Renal cortical epithelial cell (primary cell): ENCODE measurements at regions not wholly inside any gene's neighbourhood (a gene's known extent, or its start where the extent isn't known, plus 50 kb on each side); places are given as distances from the start of the nearest gene placed in this dataset.

Experiments used
- DNase-seq: peaks from one replicate; pipeline ENCODE4 v3.0.0-alpha.2; 2011; ENCODE audit warnings: low read depth

- no peak for DNase-seq
These were observed 65.9 kb upstream of the TIAM1 start for GRCh38 chr21:31409831-31410487.

- no peak for DNase-seq
These were observed 64.4 kb upstream of the TIAM1 start for GRCh38 chr21:31408301-31409088.

- DNase-seq: no peak
These were observed 62.4 kb upstream of the TIAM1 start for GRCh38 chr21:31406510-31406909.

- no peak for DNase-seq
These were observed 61.5 kb upstream of the TIAM1 start for GRCh38 chr21:31405604-31406003.

- DNase-seq: no peak
These were observed 59.7 kb upstream of the TIAM1 start for GRCh38 chr21:31403596-31404333.

- DNase-seq: no peak
These were observed 55.5 kb upstream of the TIAM1 start for GRCh38 chr21:31399591-31399990.

GRCh38 chr21:31398574-31398973 lies 54.5 kb upstream of the TIAM1 start:
- DNase-seq: no peak

GRCh38 chr21:31397939-31398338 lies 53.9 kb upstream of the TIAM1 start:
- no peak for DNase-seq

GRCh38 chr21:31397515-31397926 lies 53.5 kb upstream of the TIAM1 start:
- DNase-seq: no peak

GRCh38 chr21:31397030-31397429 lies 53.0 kb upstream of the TIAM1 start:
- no peak for DNase-seq

- no peak for DNase-seq
These were observed 52.3 kb upstream of the TIAM1 start for GRCh38 chr21:31396399-31396798.

GRCh38 chr21:31395791-31396190 lies 51.7 kb upstream of the TIAM1 start:
- no peak for DNase-seq

GRCh38 chr21:31395268-31395667 lies 51.2 kb upstream of the TIAM1 start:
- no peak for DNase-seq

GRCh38 chr21:31394309-31394708 lies 50.2 kb upstream of the TIAM1 start:
- DNase-seq: no peak
